ENCODE measurements at regions not wholly inside any gene's neighbourhood (a gene's known extent, or its start where the extent isn't known, plus 50 kb on each side); places are given as distances from the start of the nearest gene placed in this dataset.

DNA sequence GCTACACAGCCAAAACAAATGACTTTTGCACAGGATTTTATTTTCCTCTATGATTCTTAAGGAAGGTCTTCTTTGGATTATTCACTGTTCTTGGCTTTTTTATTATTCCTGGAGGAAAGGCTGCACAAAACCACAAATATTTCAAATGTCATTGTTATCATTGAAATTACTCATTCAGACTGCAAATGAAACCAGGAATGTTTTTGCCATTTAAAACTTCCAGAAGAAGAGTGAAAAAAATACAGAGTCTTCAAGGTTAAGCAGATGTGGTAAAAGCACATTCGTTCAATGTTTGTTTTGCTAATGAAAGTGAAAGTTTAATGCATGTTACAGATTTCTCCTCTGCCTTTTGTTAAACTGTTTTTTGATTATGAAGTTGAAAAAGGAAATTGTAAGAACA, 238.2 kb downstream of the TLE4 start:
- DNase-seq, result peak in 1 of 5 experiments; percentile 55

GRCh38 chr9:79809316-79809876, 237.6 kb downstream of the TLE4 start:
- DNase-seq, result no peak

GRCh38 chr9:79807971-79808370, 236.2 kb downstream of the TLE4 start:
- DNase-seq, result no peak

DNA sequence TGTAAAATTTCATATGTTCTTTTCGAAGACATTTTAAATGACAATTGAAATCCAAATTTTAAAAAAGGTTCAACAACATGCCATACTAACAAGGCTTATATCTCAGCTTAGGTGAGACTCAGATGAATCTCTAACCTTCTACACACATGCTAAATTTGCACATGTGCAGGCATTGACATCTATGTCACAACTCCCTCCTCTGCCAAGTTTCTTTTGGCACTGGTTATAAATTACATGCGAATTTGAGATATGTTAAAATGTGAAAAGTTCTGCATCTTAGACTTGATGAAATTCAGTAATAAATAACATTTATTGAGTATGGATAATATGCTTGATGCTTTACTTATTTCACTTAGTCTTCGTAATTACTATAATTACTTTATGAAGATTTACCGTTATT, 234.3 kb downstream of the TLE4 start:
- no peak for DNase-seq

DNA sequence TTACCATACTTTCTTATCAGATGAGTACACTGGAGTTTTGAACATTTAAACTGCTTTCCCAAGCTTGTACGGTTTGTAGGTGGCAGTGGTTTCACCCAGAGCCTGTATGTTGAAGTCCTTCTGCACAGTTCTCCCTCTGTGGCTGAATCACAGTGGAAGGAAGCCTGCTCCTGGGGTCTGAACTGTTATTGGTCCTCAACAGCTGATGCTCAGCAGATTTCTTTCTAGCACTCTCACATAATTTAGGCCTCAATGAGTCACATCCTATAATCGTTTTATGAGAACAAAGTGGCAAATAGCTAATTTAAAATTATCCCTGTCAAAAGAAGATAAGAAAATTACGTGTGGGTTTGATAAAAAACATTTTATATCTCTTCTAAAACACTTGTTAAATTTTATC, 229.7 kb downstream of the TLE4 start:
- DNase-seq, result no peak

DNA sequence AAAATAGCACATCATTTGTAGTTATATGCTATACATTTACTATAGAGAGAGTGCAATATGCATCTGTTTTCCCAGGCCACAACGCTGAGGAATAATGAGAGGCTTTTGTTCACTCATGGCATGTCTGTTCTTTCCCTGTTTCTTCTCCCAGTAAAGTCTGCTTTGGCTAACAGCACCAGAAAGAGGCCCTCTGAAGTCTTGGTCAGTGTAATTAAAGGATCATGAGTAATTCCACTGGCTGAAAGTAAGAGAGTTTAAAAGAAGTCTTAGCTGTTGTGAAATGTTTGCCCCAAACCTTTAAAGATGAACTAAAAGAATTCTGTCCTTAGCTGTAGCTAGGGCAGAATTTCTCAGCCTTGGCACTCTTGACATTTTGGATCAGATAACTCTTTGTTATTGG, 228.8 kb downstream of the TLE4 start:
- no peak for DNase-seq

- DNase-seq, result no peak
Measured at GRCh38 chr9:79799691-79800335, 228.0 kb downstream of the TLE4 start.

GRCh38 chr9:79798450-79798849, 226.7 kb downstream of the TLE4 start:
- no peak for DNase-seq

DNA sequence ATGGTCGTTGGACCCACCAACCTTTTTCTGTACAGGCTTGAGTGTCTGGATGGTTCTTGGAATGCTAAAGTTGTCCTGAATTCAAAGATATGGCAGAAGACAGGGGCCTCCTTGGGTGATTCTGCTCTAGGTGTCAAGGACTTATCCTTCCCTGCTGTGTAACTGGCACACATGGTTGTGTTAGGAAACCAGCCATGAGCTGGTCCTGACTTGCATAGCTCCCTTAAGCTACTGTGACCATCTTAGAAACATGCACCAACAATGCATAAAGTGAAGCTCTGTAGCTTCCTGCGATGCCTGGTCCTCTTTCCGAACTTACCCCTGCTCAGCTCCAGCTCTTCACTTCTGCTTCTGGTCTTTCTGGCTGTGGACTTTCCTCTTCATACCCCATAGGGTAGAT, 224.6 kb downstream of the TLE4 start:
- no peak for DNase-seq

DNA sequence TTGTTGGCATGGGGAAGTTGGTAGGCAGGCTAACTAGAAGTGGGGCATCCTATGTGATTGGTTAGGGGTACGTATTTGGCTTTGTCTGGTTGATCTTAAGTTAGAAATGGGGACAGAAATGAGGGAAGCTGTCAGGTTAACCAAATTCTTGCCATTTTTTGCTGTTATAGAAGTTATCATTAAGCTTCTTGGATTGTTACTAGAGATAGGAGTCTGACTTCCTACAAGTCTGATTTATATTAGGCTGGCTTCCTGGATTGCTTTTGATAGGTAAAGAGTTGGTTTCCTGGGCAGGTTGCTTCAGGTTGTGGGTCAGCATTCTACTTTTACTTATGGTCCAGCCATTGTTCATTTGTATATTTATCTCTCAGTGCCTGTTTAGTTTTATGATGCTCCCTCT, 216.9 kb downstream of the TLE4 start:
- DNase-seq, result no peak

DNA sequence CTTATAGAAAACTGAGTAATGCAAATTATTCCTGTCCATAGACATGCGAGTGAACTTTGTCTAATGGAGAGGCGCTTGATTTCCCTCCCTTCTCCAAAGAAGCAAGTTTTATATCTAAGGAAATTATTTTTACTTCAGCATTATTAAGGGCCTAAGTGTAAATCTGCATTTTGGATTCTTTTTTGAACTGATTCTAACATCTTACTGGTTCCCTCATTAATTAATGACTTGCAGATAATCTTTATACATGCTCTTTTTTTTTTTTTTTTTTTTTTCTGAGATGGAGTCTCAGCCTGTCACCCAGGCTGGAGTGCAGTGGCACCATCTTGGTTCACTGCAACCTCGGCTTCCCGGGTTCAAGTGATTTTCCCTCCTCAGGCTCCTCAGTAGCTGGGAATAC, 209.5 kb downstream of the TLE4 start:
- no peak for DNase-seq

DNA sequence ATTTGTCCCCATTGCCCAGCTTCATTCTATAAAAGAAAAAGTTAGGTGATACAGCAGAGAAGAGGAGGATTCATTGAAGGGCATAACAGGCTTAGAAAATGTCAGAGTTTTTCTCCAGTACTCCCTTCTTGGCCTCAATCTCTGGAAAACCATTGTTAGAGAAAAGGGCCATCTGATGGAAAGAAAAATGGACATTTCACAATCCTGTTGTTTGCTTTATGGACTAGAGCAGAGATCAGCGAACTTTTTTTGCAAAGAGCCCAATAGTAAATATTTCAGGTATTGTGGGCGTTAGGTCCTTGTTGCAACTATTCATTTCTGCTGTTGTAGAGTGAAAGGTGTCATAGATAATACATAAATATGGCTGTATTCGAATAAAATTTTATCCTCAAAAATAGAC, 208.8 kb downstream of the TLE4 start:
- no peak for DNase-seq

DNA sequence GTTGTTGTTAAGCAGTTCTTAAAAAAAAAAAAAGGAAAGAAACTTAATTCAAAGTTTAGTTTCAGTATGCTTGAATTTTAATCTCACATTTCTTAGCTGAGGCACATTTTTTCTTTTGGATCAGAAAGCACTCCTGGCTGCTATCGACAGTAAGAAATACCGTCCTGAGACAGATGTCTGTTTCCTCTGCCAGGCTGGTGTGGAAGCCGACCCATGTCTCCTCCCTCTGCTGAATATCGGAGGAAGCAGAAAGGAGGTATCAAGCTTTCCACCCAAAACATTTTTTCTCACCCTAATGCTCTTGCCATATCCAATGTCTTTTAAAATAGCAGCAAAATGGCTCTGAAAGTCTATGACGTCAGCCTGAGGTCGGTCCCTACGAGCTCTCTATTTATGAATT, 208.1 kb downstream of the TLE4 start:
- DNase-seq, result no peak

DNA sequence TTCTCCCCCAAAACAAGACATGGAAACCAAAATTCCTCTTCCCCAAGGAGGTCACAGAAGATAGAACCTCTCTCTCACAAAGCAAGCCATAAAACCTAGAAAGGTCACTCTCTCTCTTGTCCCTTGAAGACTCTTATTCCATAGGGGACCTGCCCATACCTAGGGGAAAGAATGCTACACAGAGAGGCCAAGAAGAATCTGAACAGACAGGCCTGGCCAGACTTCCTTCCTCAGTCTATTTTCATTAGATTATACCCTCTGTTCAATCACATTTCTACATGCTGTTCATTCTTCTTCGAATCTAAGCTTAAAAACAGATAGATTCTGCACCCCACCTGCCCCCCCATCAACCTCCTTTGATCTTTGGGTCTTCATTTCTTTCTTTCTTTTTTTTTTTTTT, 206.8 kb downstream of the TLE4 start:
- no peak for DNase-seq

- DNase-seq, result no peak
Measured at GRCh38 chr9:79776581-79776980, 204.8 kb downstream of the TLE4 start.
